NCI-H1436 (cell line): ENCODE measurements at regions not wholly inside any gene's neighbourhood (a gene's known extent, or its start where the extent isn't known, plus 50 kb on each side); places are given as distances from the start of the nearest gene placed in this dataset.
"Not testable (repeated sequence)": the region's sequence is repeated elsewhere in the genome, so short reads cannot be mapped to it uniquely, and the experiment has no call there.

Source experiments
- DNase-seq: peaks from one replicate; lab custom pipeline; 2025; lab: John Stamatoyannopoulos, UW

DNA sequence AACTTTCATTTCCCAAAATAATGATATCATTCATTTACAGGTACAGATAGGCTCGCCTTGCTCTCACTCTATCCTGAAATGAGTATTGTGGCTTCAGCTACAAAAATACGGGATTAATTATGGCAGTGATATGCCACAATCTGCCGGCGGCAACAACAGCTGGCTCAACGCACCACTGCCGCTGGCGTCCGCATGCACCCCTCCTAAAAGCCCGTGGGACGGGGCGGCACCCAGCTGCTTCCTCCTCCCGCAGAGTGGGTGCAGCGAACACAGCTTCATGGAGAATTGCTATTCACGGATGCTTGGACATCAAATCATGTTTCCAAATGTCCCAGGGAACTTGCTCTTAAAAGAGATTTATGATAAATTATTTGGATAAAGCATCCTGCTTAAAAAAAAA lies 266.8 kb downstream of the TEX29 start:
- no peak for DNase-seq

GRCh38 chr13:111589321-111589720 lies 268.9 kb downstream of the TEX29 start:
- no peak for DNase-seq

DNA sequence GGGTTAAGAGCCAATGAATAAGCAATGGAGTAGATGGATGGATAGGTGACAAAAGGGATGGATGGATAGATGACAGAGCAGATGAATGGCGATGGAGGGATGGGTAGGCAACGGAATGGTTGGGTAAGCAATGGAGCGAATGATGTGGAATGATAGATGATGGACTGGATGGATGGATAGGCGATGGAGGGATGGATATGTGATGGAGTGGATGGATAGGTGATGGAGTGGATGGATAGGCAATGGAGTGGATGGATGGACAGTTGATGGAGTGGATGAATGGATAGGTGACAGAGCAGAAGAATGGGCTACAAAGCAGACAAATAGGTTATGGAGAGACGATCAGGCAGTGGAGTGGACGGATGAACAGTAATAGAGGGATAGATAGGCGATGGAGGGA lies 269.6 kb downstream of the TEX29 start:
- no peak for DNase-seq

GRCh38 chr13:111590796-111591195 lies 270.4 kb downstream of the TEX29 start:
- DNase-seq: no peak

DNA sequence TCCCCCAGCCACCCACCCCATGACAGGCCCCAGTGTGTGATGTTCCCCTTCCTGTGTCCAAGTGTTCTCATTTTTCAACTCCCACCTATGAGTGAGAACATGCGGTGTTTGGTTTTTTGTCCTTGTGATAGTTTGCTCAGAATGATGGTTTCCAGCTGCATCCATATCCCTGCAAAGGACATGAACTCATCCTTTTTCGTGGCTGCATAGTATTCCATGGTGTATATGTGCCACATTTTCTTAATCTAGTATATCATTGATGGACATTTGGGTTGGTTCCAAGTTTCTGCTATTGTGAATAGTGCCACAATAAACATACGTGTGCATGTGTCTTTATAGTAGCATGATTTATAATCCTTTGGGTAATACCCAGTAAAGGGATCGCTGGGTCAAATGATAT lies 273.0 kb downstream of the TEX29 start:
- not testable (repeated sequence) for DNase-seq

- no peak for DNase-seq
These were observed 274.2 kb downstream of the TEX29 start for GRCh38 chr13:111594606-111595005.

DNA sequence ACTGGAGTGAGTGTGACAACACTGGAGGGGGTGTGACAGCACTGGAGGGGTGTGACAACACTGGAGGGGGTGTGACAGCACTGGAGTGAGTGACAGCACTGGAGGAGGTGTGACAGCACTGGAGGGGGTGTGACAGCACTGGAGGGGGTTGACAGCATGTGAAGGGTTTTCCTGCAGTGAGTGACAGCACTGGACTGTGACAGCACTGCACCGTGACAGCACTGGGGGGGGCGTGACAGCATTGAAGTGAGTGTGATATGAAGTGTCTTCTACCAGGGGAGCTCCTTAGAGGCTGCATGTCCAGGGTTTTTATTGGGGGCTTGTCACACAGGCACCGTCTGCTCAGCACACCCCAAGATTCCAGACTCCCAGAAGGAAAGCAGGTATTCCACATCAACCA lies 274.8 kb downstream of the TEX29 start:
- no peak for DNase-seq

- DNase-seq: no peak
These were observed 275.3 kb downstream of the TEX29 start for GRCh38 chr13:111595791-111596190.

DNA sequence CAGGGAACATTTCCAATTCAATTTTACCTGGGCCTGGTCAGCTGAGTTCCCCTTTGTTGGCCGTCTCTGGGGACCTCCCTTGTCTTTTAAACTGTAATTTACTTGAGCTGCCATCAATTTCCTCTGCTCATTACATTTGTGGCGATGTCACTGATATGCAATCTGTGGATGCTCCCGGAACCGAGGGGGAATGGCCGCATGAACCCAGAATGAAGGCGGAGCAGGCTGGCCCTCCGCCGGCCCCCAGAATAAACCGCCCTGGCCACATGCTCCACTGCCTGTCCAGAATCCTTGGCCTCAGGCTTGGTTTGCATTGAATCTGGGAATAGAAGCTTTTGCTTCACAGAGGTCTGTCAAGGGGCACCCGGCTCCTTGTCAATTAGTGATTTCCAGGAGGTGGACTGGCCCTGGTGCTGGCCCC lies 276.8 kb downstream of the TEX29 start:
- DNase-seq: peak; percentile 65

DNA sequence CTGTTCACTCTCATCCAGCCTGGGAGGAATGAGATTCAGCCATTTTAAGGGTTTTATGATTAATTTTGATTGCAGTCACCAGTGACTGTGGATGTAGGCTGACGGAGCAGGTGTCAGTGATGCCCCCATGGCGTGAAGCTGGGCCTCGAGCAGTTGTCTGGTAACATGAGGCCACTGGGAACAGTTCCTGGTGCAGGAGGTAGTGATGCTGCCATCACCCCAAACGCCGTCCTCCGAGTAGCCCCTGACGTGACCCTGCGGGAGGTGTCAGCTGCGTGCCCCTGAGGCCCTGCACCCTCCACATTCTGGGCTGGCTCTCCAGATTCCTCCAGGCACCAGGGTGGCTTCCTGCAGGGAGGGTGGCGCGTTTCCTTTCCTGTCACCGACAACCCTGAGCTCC lies 277.2 kb downstream of the TEX29 start:
- no peak for DNase-seq

DNA sequence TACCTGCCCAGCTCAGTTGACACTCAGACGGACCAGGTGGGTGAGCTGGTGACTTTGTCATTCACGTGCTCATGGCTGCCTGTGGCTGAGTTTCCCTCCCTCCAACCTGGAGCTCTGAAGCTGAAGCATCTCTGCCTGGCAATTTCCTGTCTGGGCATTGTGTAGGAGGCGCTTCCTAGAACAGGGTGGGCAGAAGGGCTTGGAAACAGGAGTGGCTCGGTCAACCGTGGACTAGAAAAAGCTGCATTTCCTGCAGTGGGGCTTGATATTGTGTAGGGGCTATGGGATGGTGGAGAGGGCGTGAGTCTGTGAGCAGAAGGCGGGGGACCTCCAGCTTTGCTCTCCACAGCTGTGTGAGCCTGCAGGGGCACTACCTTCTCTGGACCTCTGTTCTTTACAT lies 278.3 kb downstream of the TEX29 start:
- no peak for DNase-seq

- DNase-seq: no peak
These were observed 279.3 kb downstream of the TEX29 start for GRCh38 chr13:111599791-111600190.

DNA sequence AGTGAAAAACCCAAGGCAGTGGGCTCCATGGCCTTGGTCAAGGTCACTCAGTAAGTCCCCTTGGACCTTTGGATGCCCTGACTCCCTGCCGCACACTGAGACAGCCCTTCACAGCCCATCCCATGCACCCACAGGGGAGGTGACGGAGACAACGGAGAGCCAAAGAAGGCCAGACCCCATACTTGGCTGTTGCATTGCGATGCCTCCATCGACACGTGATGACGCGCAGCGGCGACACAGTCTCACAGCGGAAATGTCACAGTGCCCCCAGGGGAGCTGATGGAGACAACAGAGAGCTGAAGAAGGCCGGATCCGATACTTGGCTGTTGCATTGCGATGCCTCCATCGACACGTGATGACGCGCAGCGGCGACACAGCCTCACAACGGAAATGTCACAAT lies 282.4 kb downstream of the TEX29 start:
- no peak for DNase-seq

- no peak for DNase-seq
These were observed 283.7 kb downstream of the TEX29 start for GRCh38 chr13:111604097-111604496.

GRCh38 chr13:111608556-111608955 lies 288.1 kb downstream of the TEX29 start:
- no peak for DNase-seq

GRCh38 chr13:111609631-111610030 lies 289.2 kb downstream of the TEX29 start:
- DNase-seq: no peak

GRCh38 chr13:111610081-111610480 lies 289.6 kb downstream of the TEX29 start:
- peak; percentile 70 for DNase-seq

DNA sequence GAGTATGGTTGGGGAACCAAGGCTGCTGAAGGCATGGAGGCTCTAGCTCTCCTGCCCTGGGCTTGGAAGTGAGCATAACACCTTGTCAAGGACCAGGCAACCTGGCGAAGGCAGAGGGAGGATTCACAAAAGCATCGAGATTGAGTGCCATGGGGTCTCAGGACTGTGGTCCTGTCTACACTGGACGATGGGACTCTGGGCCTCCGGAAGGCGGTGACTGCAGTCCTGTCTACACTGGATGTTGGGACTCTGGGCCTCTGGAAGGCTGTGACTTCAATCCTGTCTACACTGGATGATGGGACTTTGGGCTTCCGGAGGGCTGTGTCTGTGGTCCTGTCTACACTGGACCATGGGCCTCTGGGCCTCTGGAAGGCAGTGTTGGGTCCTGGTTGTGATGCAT lies 290.4 kb downstream of the TEX29 start:
- DNase-seq: no peak

DNA sequence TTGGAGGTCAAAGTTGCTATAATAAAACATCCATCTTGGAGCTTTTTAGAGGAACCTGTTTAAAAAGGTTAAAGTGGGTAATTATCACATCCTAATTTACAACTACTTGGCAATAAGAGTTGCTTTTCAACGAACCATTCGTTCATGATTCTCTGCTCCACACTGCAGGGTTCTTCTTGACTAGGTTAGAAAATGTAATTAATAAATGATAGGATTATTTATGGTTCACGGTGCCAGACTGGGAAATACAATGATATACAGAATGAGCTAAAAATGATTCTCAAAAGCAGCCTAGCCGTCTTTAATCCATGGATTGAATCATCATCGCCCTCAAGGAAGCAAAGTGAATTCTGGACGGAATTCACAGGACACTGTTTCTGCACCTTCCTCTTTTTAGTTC lies 291.2 kb downstream of the TEX29 start:
- no peak for DNase-seq

- no peak for DNase-seq
These were observed 292.4 kb downstream of the TEX29 start for GRCh38 chr13:111612886-111613285.

GRCh38 chr13:111614009-111614408 lies 293.6 kb downstream of the TEX29 start:
- DNase-seq: no peak

- DNase-seq: no peak
These were observed 294.2 kb downstream of the TEX29 start for GRCh38 chr13:111614613-111615012.

DNA sequence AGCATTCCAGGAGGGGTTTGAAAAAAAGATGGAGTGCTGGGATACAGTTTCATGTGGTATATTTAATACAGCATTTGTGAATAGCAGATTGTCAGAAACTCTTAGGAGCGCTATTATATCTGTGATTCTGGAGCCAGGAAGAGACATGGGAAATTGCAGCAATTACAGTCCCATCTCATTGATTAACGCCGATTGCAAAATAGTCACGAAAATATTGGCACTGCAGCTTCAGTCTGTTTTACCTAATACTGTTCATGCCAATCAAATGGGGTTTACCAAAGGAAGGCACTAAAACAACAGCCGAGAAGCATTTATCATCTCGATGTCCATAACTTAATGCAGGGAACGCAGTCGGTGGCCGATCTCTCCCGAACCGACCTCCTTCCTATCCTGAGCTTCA lies 295.8 kb downstream of the TEX29 start:
- no peak for DNase-seq

- DNase-seq: no peak
These were observed 299.7 kb downstream of the TEX29 start for GRCh38 chr13:111620166-111620565.

GRCh38 chr13:111620586-111620985 lies 300.1 kb downstream of the TEX29 start:
- no peak for DNase-seq
